SJSA1 (cell line): ENCODE measurements at regions not wholly inside any gene's neighbourhood (a gene's known extent, or its start where the extent isn't known, plus 50 kb on each side); places are given as distances from the start of the nearest gene placed in this dataset.

Experiments used
- DNase-seq, 2 experiments: peaks; one replicate each; pipeline ENCODE4 v3.0.0-alpha.2; 2015 to 2020; ENCODE audit warnings: low spot score in 2 of 2, low read depth in 1 of 2
- H3K27ac ChIP-seq: fragments of 250-450 bp; sonication (Bioruptor Pico); 2 replicates; pipeline ENCODE4 v1.5.1; 2020; ENCODE audit warnings: mild to moderate bottlenecking, moderate library complexity
- H3K27me3 ChIP-seq: fragments of 250-450 bp; sonication (Bioruptor Pico); replicated peaks from 2 replicates; pipeline ENCODE4 v1.5.1; 2020; ENCODE audit warnings: mild to moderate bottlenecking, moderate library complexity
- H3K36me3 ChIP-seq: fragments of 250-450 bp; sonication (Bioruptor Pico); 2 replicates; pipeline ENCODE4 v1.5.1; 2020; ENCODE audit warnings: mild to moderate bottlenecking
- H3K4me1 ChIP-seq: fragments of 250-450 bp; sonication (Bioruptor Pico); replicated peaks from 2 replicates; pipeline ENCODE4 v1.6.1; 2021; ENCODE audit warnings: mild to moderate bottlenecking
- H3K4me3 ChIP-seq: fragments of 250-450 bp; sonication (Bioruptor Pico); 2 replicates; pipeline ENCODE4 v1.5.1; 2020; ENCODE audit warnings: mild to moderate bottlenecking
- H3K9me3 ChIP-seq: fragments of 250-450 bp; sonication (Bioruptor Pico); replicated peaks from 2 replicates; pipeline ENCODE4 v1.5.1; 2020; ENCODE audit warnings: mild to moderate bottlenecking

GRCh38 chr4:74671080-74671698, 123.1 kb downstream of the BTC start:
- H3K36me3 ChIP-seq = no peaks in the 10 kb centered on the region
- no peaks in the 10 kb centered on the region for H3K9me3 ChIP-seq
- no peaks in the 10 kb centered on the region for H3K4me1 ChIP-seq
- H3K27ac ChIP-seq = no peak overlapping the region
- DNase-seq = peak; percentile 51 to 53
- H3K4me3 ChIP-seq = no peak overlapping the region
- H3K27me3 ChIP-seq = no peaks in the 10 kb centered on the region; the same call in 1 of the 2 replicates

- no peak for DNase-seq
- Histone ChIP-seq H3K9me3 (no peaks in the 10 kb centered on the region), H3K36me3 (no peaks in the 10 kb centered on the region)
These were observed 119.6 kb downstream of the BTC start for GRCh38 chr4:74674750-74675149.

GRCh38 chr4:74675673-74676279, 118.5 kb downstream of the BTC start:
- DNase-seq = peak in 1 of 2 experiments; percentile 27
- Histone ChIP-seq H3K4me3 (no peak overlapping the region), H3K4me1 (no peaks in the 10 kb centered on the region), H3K9me3 (no peaks in the 10 kb centered on the region), H3K36me3 (no peaks in the 10 kb centered on the region), H3K27ac (no peak overlapping the region), H3K27me3 (no peaks in the 10 kb centered on the region; the same call in 1 of the 2 replicates)

More at GRCh38 chr4:74674750-74675149, 119.6 kb downstream of the BTC start:
- no peak overlapping the region for H3K4me3 ChIP-seq
- H3K27me3 ChIP-seq = no peaks in the 10 kb centered on the region; the same call in 1 of the 2 replicates
- H3K4me1 ChIP-seq = no peaks in the 10 kb centered on the region
- no peak overlapping the region for H3K27ac ChIP-seq

- peak; percentile 49 to 70 for DNase-seq
- Histone ChIP-seq H3K36me3 (no peaks in the 10 kb centered on the region), H3K4me3 (no peak overlapping the region), H3K9me3 (no peaks in the 10 kb centered on the region), H3K27ac (no peak overlapping the region), H3K27me3 (no peaks in the 10 kb centered on the region; the same call in none of the 2 replicates), H3K4me1 (peaks cover 9% of the 10 kb centered on the region)
These were observed 111.6 kb downstream of the BTC start for GRCh38 chr4:74682567-74683359.

GRCh38 chr4:74692972-74693371, 101.4 kb downstream of the BTC start:
- Histone ChIP-seq H3K27me3 (0 out of 2 replicates have a peak, but pooled peaks cover 4% of the 10 kb centered on the region), H3K4me1 (peaks cover 5% of the 10 kb centered on the region; the same call in 1 of the 2 replicates), H3K4me3 (no peak overlapping the region), H3K36me3 (no peaks in the 10 kb centered on the region), H3K9me3 (no peaks in the 10 kb centered on the region), H3K27ac (no peak overlapping the region)
- DNase-seq = no peak
